H1 (cell line): ENCODE measurements at regions not wholly inside any gene's neighbourhood (a gene's known extent, or its start where the extent isn't known, plus 50 kb on each side); places are given as distances from the start of the nearest gene placed in this dataset.

Experiments used
- CTCF ChIA-PET: fragments of 300-600 bp; sonication (Branson Sonifier 250); formaldehyde crosslinking; loops from one replicate; lab custom pipeline; 2021; ENCODE audit not compliant: partially characterized antibody; lab: Charles Lee
- POLR2A ChIA-PET: fragments of 300-600 bp; sonication (Branson Sonifier 250); formaldehyde crosslinking; loops from one replicate; lab custom pipeline; 2021; ENCODE audit warnings: inconsistent platforms; ENCODE audit not compliant: partially characterized antibody; lab: Charles Lee
- DNase-seq, 2 experiments: peaks; one replicate each; pipeline versions ENCODE4 v3.0.0 to v3.0.0-alpha.2; 2010 to 2022; ENCODE audit warnings: low spot score in 2 of 2, low read depth in 1 of 2, mixed read lengths in 1 of 2
- FAIRE-seq: peaks from 2 replicates; lab custom pipeline; 2011; peaks lifted over from hg19 to GRCh38; lab: Jason Lieb, UNC
- H2AFZ ChIP-seq: 2 replicates; pipeline ENCODE4 v1.8.1; 2012; ENCODE audit warnings: low read length, inconsistent platforms
- H2AK5ac ChIP-seq: 2 replicates; pipeline ENCODE4 v1.6.1; 2013; ENCODE audit warnings: low read depth, low read length
- H2BK120ac ChIP-seq: replicated peaks from 2 replicates; pipeline ENCODE3; 2013; ENCODE audit warnings: low read depth, low read length, inconsistent platforms
- H2BK12ac ChIP-seq: 2 replicates; pipeline ENCODE4 v1.6.1; 2013; ENCODE audit warnings: low read depth, low read length
- H2BK15ac ChIP-seq: 2 replicates; pipeline ENCODE4 v1.6.1; 2013; ENCODE audit warnings: low read length
- H2BK20ac ChIP-seq: 2 replicates; pipeline ENCODE4 v1.6.1; 2013; ENCODE audit warnings: low read length
- H2BK5ac ChIP-seq: 2 replicates; pipeline ENCODE4 v1.6.1; 2013; ENCODE audit warnings: low read depth, low read length
- H3K14ac ChIP-seq: 2 replicates; pipeline ENCODE4 v1.6.1; 2013; ENCODE audit warnings: inconsistent platforms; ENCODE audit not compliant: insufficient read length
- H3K18ac ChIP-seq: 2 replicates; pipeline ENCODE4 v1.6.1; 2013; ENCODE audit warnings: low read length; ENCODE audit errors: extremely low read depth
- H3K23ac ChIP-seq: 2 replicates; pipeline ENCODE4 v1.6.1; 2013; ENCODE audit warnings: inconsistent platforms; ENCODE audit not compliant: insufficient read length
- H3K23me2 ChIP-seq: 2 replicates; pipeline ENCODE4 v1.6.1; 2013; ENCODE audit warnings: low read depth, low read length
- H3K27ac ChIP-seq: 2 replicates; pipeline ENCODE4 v1.6.1; 2011; ENCODE audit warnings: low read depth, low read length, inconsistent platforms
- H3K27me3 ChIP-seq, 4 experiments: replicated peaks in 1 of 4; 1 replicate in 1 of 4; 2 replicates in 3 of 4; pipeline versions ENCODE4 v1.6.1 to v1.8.1; 2011 to 2013; ENCODE audit warnings: low read length in 3 of 4, mild to moderate bottlenecking in 3 of 4, inconsistent platforms in 2 of 4, mixed read lengths in 2 of 4, moderate library complexity in 1 of 4; ENCODE audit not compliant: control insufficient read depth in 3 of 4, insufficient read depth in 3 of 4; ENCODE audit errors: extremely low read depth in 1 of 4
- H3K36me3 ChIP-seq, 4 experiments: 2 replicates each; pipeline versions ENCODE4 v1.6.1 to v1.8.1; 2011 to 2013; ENCODE audit warnings: mild to moderate bottlenecking in 4 of 4, low read length in 3 of 4, moderate library complexity in 2 of 4, control low read depth in 1 of 4, inconsistent platforms in 1 of 4; ENCODE audit not compliant: insufficient read depth in 4 of 4, control insufficient read depth in 2 of 4
- H3K4ac ChIP-seq: replicated peaks from 2 replicates; pipeline ENCODE3; 2013; ENCODE audit warnings: low read length, low read depth, mixed read lengths, inconsistent platforms; ENCODE audit not compliant: insufficient read length
- H3K4me1 ChIP-seq, 4 experiments: replicated peaks in 1 of 4; 1 replicate in 1 of 4; 2 replicates in 3 of 4; pipeline versions ENCODE4 v1.6.1 to v1.8.1; 2011 to 2013; ENCODE audit warnings: low read length in 3 of 4, inconsistent platforms in 2 of 4, mixed read lengths in 1 of 4; ENCODE audit not compliant: insufficient read depth in 4 of 4, control insufficient read depth in 3 of 4
- H3K4me2 ChIP-seq, 2 experiments: 2 replicates each; pipeline versions ENCODE4 v1.6.1 to v1.8.1; 2011 to 2013; ENCODE audit warnings: low read depth in 2 of 2, low read length in 2 of 2, control low read depth in 1 of 2, inconsistent platforms in 1 of 2, mild to moderate bottlenecking in 1 of 2; ENCODE audit not compliant: insufficient read depth in 1 of 2
- H3K4me3 ChIP-seq, 4 experiments: fragments of 200-600, 300-600 bp in 1 of 4; sonication (generic), shearing (Covaris generic), sonication (Bioruptor Twin) in 1 of 4; 2 replicates each; pipeline versions ENCODE4 v1.5.1 to v1.8.1; 2011 to 2016; ENCODE audit warnings: low read length in 4 of 4, low read depth in 3 of 4, control low read depth in 2 of 4, inconsistent platforms in 2 of 4, mild to moderate bottlenecking in 2 of 4, mixed read lengths in 1 of 4, moderate library complexity in 1 of 4; ENCODE audit not compliant: insufficient read depth in 2 of 4; ENCODE audit errors: extremely low read depth in 1 of 4
- H3K56ac ChIP-seq: replicated peaks from 2 replicates; pipeline ENCODE3; 2013; ENCODE audit warnings: low read depth, mild to moderate bottlenecking, mixed read lengths, low read length, inconsistent platforms; ENCODE audit not compliant: insufficient read length
- H3K79me1 ChIP-seq: 2 replicates; pipeline ENCODE4 v1.6.1; 2013; ENCODE audit warnings: low read depth, low read length, control low read depth
- H3K79me2 ChIP-seq, 2 experiments: 2 replicates each; pipeline versions ENCODE4 v1.6.1 to v1.8.1; 2012 to 2013; ENCODE audit warnings: low read length in 2 of 2, mild to moderate bottlenecking in 2 of 2, inconsistent platforms in 1 of 2; ENCODE audit not compliant: insufficient read depth in 2 of 2, control insufficient read depth in 1 of 2
- H3K9ac ChIP-seq, 4 experiments: replicated peaks in 1 of 4; 1 replicate in 1 of 4; 2 replicates in 3 of 4; pipeline versions ENCODE4 v1.6.1 to v1.8.1; 2011 to 2013; ENCODE audit warnings: low read depth in 3 of 4, low read length in 3 of 4, control low read depth in 2 of 4, mild to moderate bottlenecking in 2 of 4, moderate library complexity in 2 of 4, inconsistent platforms in 1 of 4; ENCODE audit errors: extremely low read depth in 1 of 4
- H3K9me3 ChIP-seq, 2 experiments: 2 replicates each; pipeline versions ENCODE4 v1.6.1 to v1.8.1; 2012 to 2013; ENCODE audit warnings: mild to moderate bottlenecking in 2 of 2, moderate library complexity in 2 of 2, control low read depth in 1 of 2, inconsistent platforms in 1 of 2, low read depth in 1 of 2, low read length in 1 of 2, mixed read lengths in 1 of 2; ENCODE audit not compliant: insufficient read depth in 2 of 2
- H4K20me1 ChIP-seq, 2 experiments: replicated peaks in 1 of 2; 2 replicates each; pipeline versions ENCODE3 to v1.8.1; 2011 to 2013; ENCODE audit warnings: inconsistent platforms in 2 of 2, low read length in 2 of 2, mild to moderate bottlenecking in 1 of 2; ENCODE audit not compliant: insufficient read depth in 2 of 2, control insufficient read depth in 1 of 2
- H4K5ac ChIP-seq: 2 replicates; pipeline ENCODE4 v1.6.1; 2013; ENCODE audit warnings: low read length, low read depth, mixed read lengths, inconsistent platforms; ENCODE audit not compliant: insufficient read length
- H4K8ac ChIP-seq: 2 replicates; pipeline ENCODE4 v1.8.0; 2013; ENCODE audit warnings: mild to moderate bottlenecking, moderate library complexity, low read length, inconsistent platforms; ENCODE audit not compliant: insufficient read depth; ENCODE audit errors: extremely low read depth
- H4K91ac ChIP-seq: replicated peaks from 2 replicates; pipeline ENCODE3; 2013; ENCODE audit warnings: low read length, mixed read lengths, inconsistent platforms; ENCODE audit not compliant: insufficient read length
- CEBPB ChIP-seq: IDR thresholded peaks from 2 replicates; pipeline ENCODE4 v1.6.1; 2012; ENCODE audit warnings: low read depth, low read length
- CHD1 ChIP-seq: IDR thresholded peaks from 2 replicates; pipeline ENCODE4 v1.6.1; 2012; ENCODE audit warnings: low read depth, low read length, improper control_type of control experiment
- MAFK ChIP-seq: IDR thresholded peaks from 2 replicates; pipeline ENCODE4 v1.6.1; 2012; ENCODE audit warnings: low read depth, mild to moderate bottlenecking, improper control_type of control experiment, low read length
- POLR2AphosphoS5 ChIP-seq: IDR thresholded peaks from 2 replicates; pipeline ENCODE4 v1.6.1; 2011; ENCODE audit warnings: low read depth, low read length
- SIRT6 ChIP-seq: IDR thresholded peaks from one replicate; pipeline ENCODE4 v1.7.1; 2012; ENCODE audit warnings: low read length, inconsistent platforms
- WGBS, 2 experiments: shearing (Covaris generic) in 1 of 2; methylation state at CpG; one replicate each; pipeline versions ENCODE4 v1.1.6 to v1.1.7; 2013 to 2015; ENCODE audit warnings: low lambda C conversion rate in 2 of 2, mixed read lengths in 2 of 2, inconsistent platforms in 1 of 2, low coverage in 1 of 2, missing lambda C conversion rate in 1 of 2; ENCODE audit not compliant: insufficient replicate concordance in 2 of 2, insufficient coverage in 1 of 2, insufficient read length in 1 of 2; ENCODE audit errors: extremely low coverage in 1 of 2, missing lambda C conversion rate in 1 of 2; 5-methylcytosine and 5-hydroxymethylcytosine counted together

DNA sequence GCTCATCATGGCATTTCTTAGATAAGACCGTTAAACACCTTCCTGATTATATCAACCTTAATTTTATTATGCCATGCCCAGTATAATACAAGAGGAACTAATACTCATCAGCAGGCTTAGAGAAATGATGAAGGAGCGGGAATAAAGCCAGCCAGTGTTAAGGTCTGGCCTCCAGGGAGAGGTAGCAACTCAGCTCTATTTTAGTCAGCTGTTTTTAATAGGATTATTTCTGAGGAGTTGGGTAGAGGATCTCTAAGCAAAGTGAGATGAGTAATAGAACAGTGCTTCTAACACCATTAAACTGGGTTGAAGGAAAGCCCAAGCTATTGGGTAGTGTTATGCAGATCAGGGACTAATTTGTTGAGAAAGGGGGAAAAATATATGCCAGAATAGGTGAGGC, 921.5 kb downstream of the TTLL7 start:
- Histone ChIP-seq H3K9me3 (no peaks in the 10 kb centered on the region), H3K79me2 (no peaks in the 10 kb centered on the region), H3K4me3 (no peak overlapping the region), H3K4ac (no peak overlapping the region), H3K27ac (no peak overlapping the region), H4K5ac (no peak overlapping the region), H2BK120ac (no peak overlapping the region), H2AFZ (no peak overlapping the region), H4K91ac (no peak overlapping the region), H2BK20ac (no peak overlapping the region), H3K9ac (no peak overlapping the region), H3K36me3 (no peaks in the 10 kb centered on the region), H4K20me1 (no peaks in the 10 kb centered on the region), H3K27me3 (no peaks in the 10 kb centered on the region), H3K79me1 (no peaks in the 10 kb centered on the region), H3K23ac (no peak overlapping the region), H2BK5ac (no peak overlapping the region), H2AK5ac (no peak overlapping the region), H3K4me2 (no peak overlapping the region), H3K56ac (no peak overlapping the region), H3K4me1 (0 out of 7 replicates have a peak, but pooled peaks cover 0 to 2% (median 0%) of the 10 kb centered on the region in 4 experiments), H2BK12ac (no peak overlapping the region), H3K14ac (no peak overlapping the region), H3K18ac (no peak overlapping the region), H2BK15ac (no peak overlapping the region), H3K23me2 (no peaks in the 10 kb centered on the region), H4K8ac (no peak overlapping the region)
- POLR2A ChIA-PET: no interaction called here
- DNase-seq (no peak), FAIRE-seq (no peak)
- CTCF ChIA-PET: interaction anchor here (1.6 kb wide), 1 partner anchor 10 kb away, joined by 5 read pairs; no protein-coding TSS in a partner anchor
- WGBS, 2 experiments: 88% methylated on average over 2 of the region's 2 CpGs; no CpG with 5 or more reads in 1 of the 2 experiments
- TF ChIP-seq MAFK: no peak
- no peak for TF ChIP-seq POLR2AphosphoS5
- no peak for TF ChIP-seq CEBPB
- TF ChIP-seq SIRT6: no peak
- TF ChIP-seq CHD1: no peak
